NCI-H128 (cell line): ENCODE measurements at regions not wholly inside any gene's neighbourhood (a gene's known extent, or its start where the extent isn't known, plus 50 kb on each side); places are given as distances from the start of the nearest gene placed in this dataset.

Experiments
- DNase-seq: peaks from one replicate; lab custom pipeline; 2025; ENCODE audit not compliant: unreplicated experiment; lab: John Stamatoyannopoulos, UW

- no peak for DNase-seq
These were observed 158.8 kb downstream of the FAT3 start for GRCh38 chr11:92383430-92383829.

DNA sequence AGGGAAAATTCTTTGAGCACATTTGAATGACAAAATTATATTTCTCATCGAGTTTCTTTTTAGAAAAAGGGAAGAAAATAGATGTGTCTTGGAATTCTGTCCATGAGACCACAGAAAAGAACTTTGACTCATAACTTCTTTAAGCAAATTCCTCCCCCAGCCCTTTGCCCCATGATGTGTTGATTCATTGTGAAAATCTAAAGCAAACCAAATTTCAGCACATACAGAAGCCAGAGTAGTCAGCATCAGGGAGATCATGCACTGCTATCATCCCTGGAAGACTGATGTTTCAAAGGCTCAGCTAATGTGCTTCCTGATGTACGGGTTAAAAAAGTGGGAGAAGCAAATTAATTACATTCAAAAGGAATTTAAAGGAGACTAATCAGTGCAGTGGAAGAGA is 159.7 kb downstream of the FAT3 start:
- no peak for DNase-seq

GRCh38 chr11:92384802-92385201 is 160.2 kb downstream of the FAT3 start:
- DNase-seq = no peak

GRCh38 chr11:92386577-92386976 is 162.0 kb downstream of the FAT3 start:
- no peak for DNase-seq

- no peak for DNase-seq
These were observed 163.2 kb downstream of the FAT3 start for GRCh38 chr11:92387859-92388258.

GRCh38 chr11:92388380-92388779 is 163.8 kb downstream of the FAT3 start:
- no peak for DNase-seq

GRCh38 chr11:92390783-92391182 is 166.2 kb downstream of the FAT3 start:
- DNase-seq = no peak

- no peak for DNase-seq
These were observed 166.7 kb downstream of the FAT3 start for GRCh38 chr11:92391364-92391763.

- DNase-seq = no peak
These were observed 167.2 kb downstream of the FAT3 start for GRCh38 chr11:92391808-92392207.

DNA sequence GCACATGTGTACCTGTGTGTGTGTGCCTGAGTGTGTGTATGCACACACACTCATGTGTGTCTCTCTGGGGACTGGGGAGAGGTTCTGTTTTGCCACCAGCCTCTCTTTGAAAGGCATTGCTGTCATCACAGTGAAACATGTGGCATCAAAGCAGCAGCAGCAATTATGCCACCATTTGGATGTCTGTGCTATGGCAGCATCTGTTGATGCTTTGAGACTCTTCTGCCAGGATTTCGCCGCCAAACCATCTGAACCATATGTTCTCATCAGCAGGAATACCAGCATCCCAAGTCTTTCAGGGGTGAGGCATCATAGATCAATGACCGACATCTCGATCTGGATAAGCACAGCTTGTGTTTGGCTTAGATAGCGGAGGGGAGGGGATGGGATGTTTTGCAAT is 168.6 kb downstream of the FAT3 start:
- DNase-seq = no peak

DNA sequence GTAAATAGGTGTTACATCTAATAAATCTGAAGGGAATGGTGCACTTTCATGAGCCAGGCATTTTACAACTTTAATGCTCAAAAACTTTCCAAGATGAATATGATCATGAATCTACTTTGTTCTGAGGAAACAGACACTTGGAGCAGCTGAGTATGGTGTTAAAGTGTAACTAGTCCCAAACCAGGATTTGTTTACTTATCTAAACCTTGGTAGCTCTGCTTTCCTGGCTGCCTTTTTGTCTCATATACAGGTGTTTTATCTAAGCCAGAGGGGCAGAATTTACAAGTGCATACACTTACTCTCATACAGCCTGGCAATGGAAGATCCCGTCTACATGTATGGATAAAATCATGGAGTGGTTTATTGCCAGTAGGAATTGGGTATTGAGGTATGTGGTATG is 171.5 kb downstream of the FAT3 start:
- no peak for DNase-seq

DNA sequence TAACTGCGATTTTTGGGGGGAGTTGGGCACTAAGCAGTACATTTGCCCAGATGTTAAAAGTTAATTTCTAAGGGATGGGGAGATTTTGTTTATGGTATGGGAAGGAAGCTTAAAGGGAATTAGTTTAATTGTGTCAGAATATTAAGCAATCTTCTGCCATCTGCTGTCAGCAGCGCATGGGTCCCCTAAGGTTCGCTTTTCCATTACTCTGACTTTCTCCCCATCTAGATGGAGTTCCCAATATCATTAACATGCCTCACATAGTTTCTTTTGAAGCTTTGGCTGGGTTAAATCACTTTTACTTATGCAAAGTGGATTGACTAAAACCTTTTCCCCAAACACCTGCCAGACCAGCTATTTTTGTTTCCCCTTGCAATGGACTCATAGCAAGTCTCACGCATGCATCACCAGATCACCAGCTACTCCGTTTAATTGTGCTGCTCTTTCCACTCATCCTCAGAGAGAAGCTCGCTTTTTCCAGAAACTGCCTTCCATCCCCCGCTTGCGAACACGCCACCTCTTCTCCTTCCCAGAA is 172.7 kb downstream of the FAT3 start:
- DNase-seq = no peak

GRCh38 chr11:92399705-92400104 is 175.1 kb downstream of the FAT3 start:
- no peak for DNase-seq

- DNase-seq = no peak
These were observed 176.9 kb downstream of the FAT3 start for GRCh38 chr11:92401520-92401919.

DNA sequence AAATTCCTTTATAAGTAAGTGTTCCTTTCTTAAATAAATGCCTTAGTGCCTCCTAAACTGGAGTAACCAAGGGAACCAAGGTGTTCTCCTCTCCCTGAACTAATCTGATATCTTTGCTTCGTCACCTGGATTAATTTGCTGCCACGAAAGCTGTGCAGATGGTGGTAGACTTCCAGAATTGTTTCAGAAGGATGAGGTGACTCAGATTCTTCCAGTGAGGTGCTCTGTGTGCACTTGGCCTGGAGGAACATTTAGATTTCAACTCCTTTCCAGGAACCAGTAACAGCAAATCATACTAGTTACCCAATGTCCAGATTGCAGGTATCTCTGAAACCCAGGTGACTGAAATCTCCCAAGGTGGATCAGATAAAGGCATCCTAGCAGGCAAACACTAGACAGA is 181.9 kb downstream of the FAT3 start:
- no peak for DNase-seq

DNA sequence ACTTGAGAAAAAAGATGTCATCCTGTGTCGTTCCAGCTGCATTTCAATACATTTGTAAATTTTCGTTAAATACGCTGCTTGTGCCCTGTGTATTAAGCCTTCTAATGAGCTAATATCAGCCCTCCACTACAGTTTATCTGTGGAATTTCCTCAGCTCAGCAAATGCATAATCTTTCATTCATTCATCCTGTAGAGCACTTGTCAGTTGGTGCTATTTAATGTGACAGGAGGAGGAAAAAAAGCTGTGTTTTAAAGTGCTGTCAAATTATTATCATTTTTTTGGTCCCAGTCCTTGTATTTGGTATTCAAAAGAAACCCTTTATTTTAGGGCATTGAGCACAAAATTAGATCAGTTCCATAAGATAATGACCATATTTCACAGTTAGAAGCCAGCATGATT is 184.7 kb downstream of the FAT3 start:
- no peak for DNase-seq

DNA sequence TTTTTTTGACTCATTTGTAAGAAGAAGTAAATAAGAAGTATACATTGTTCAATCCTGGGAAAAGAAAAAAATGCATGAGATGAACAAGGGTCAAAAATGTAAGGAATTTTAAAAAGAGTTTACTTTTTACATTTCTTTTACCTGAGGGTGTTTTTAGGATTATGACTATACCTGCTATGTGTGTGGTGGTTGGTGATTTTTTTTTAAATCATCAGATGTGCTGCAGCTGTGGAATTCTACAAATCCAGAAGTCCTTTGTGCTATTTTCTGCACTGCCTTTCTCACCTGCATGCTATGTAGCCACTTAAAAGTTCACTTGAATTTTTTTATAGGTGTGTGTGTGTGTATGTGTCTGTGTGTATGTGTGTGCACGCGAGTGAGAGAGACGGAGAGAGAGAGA is 185.3 kb downstream of the FAT3 start:
- no peak for DNase-seq

GRCh38 chr11:92410526-92410925 is 185.9 kb downstream of the FAT3 start:
- DNase-seq = no peak

DNA sequence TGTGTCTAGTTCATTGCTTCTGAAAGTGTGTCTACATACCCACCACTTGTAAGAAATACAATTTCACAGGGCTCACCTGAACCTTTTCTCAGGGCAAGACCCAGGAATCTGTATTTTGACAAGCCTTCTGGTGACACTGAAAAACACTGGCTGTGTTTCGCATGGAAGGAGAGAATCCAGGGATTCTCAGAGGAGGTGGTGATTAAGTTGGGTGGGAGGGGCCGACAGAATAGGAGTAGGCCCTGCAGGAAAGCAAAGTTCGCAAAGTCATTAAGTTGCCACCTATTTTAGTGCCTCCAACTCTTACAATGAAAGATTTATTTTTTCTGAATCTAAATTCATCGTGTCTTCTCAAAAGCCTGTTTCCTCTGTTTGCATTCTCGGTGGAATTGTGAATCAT is 186.8 kb downstream of the FAT3 start:
- no peak for DNase-seq

GRCh38 chr11:92413757-92414513 is 189.3 kb downstream of the FAT3 start:
- no peak for DNase-seq

- no peak for DNase-seq
These were observed 192.5 kb downstream of the FAT3 start for GRCh38 chr11:92416971-92417725.
